ENCODE measurements at regions not wholly inside any gene's neighbourhood (a gene's known extent, or its start where the extent isn't known, plus 50 kb on each side); places are given as distances from the start of the nearest gene placed in this dataset.

GRCh38 chr4:53802500-53802899, 211.2 kb upstream of the LNX1 start:
- Mint-ChIP-seq H3K27me3 (ENCODE audit: low read depth) (no peaks in the 10 kb centered on the region), H3K36me3 (ENCODE audit: low read depth) (no peaks in the 10 kb centered on the region), H3K4me1 (ENCODE audit: low read depth) (no peaks in the 10 kb centered on the region), H3K4me3 (no peak overlapping the region), H3K27ac (no peak overlapping the region), H3K9me3 (no peaks in the 10 kb centered on the region)
- no peak for DNase-seq (ENCODE audit: low spot score)

GRCh38 chr4:53801373-53801772, 210.1 kb upstream of the LNX1 start:
- Mint-ChIP-seq H3K36me3 (ENCODE audit: low read depth) (no peaks in the 10 kb centered on the region), H3K9me3 (no peaks in the 10 kb centered on the region), H3K4me3 (no peak overlapping the region), H3K27me3 (ENCODE audit: low read depth) (no peaks in the 10 kb centered on the region), H3K27ac (no peak overlapping the region), H3K4me1 (ENCODE audit: low read depth) (no peaks in the 10 kb centered on the region)
- no peak for DNase-seq (ENCODE audit: low spot score)

GRCh38 chr4:53800741-53801140, 209.5 kb upstream of the LNX1 start:
- Mint-ChIP-seq H3K27me3 (ENCODE audit: low read depth) (no peaks in the 10 kb centered on the region), H3K27ac (no peak overlapping the region), H3K4me1 (ENCODE audit: low read depth) (no peaks in the 10 kb centered on the region), H3K36me3 (ENCODE audit: low read depth) (no peaks in the 10 kb centered on the region), H3K4me3 (no peak overlapping the region), H3K9me3 (no peaks in the 10 kb centered on the region)
- DNase-seq (ENCODE audit: low spot score) = no peak

DNA sequence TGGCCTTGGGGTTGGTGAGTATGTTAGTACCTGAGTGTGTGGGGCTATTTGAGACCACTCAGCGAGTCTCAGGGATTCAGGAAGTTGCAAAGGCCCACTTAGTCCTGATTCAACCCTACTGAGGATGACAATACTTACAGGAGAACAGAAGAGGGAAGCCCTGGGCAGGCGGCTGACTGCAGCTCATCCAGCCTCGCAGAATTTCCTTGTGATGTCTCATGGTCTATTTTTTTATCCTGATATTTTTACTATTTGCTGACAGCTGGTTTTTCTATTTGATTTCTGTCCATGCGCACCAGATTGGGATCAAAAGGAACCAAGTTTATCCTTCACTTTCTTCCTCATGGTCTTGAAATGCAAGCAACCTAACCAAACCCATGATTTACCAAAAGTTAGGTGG, 201.8 kb upstream of the LNX1 start:
- no peak for DNase-seq (ENCODE audit: low spot score)
- no peaks in the 10 kb centered on the region for H3K27me3 Mint-ChIP-seq (ENCODE audit: low read depth)
- H3K9me3 Mint-ChIP-seq = no peaks in the 10 kb centered on the region
- H3K4me3 Mint-ChIP-seq = no peak overlapping the region
- no peaks in the 10 kb centered on the region for H3K36me3 Mint-ChIP-seq (ENCODE audit: low read depth)
- H3K4me1 Mint-ChIP-seq (ENCODE audit: low read depth) = no peaks in the 10 kb centered on the region
- H3K27ac Mint-ChIP-seq = no peak overlapping the region

GRCh38 chr4:53790286-53790685, 199.0 kb upstream of the LNX1 start:
- H3K4me3 Mint-ChIP-seq = no peak overlapping the region
- DNase-seq (ENCODE audit: low spot score) = no peak
- H3K9me3 Mint-ChIP-seq = no peaks in the 10 kb centered on the region
- no peak overlapping the region for H3K27ac Mint-ChIP-seq
- H3K27me3 Mint-ChIP-seq (ENCODE audit: low read depth) = no peaks in the 10 kb centered on the region
- H3K36me3 Mint-ChIP-seq (ENCODE audit: low read depth) = no peaks in the 10 kb centered on the region
- H3K4me1 Mint-ChIP-seq (ENCODE audit: low read depth) = no peaks in the 10 kb centered on the region

- no peak for DNase-seq (ENCODE audit: low spot score)
- Mint-ChIP-seq H3K27ac (no peak overlapping the region), H3K4me1 (ENCODE audit: low read depth) (no peaks in the 10 kb centered on the region), H3K4me3 (no peak overlapping the region), H3K27me3 (ENCODE audit: low read depth) (no peaks in the 10 kb centered on the region), H3K9me3 (no peaks in the 10 kb centered on the region), H3K36me3 (ENCODE audit: low read depth) (no peaks in the 10 kb centered on the region)
Observed at GRCh38 chr4:53788621-53789020, 197.3 kb upstream of the LNX1 start.

DNA sequence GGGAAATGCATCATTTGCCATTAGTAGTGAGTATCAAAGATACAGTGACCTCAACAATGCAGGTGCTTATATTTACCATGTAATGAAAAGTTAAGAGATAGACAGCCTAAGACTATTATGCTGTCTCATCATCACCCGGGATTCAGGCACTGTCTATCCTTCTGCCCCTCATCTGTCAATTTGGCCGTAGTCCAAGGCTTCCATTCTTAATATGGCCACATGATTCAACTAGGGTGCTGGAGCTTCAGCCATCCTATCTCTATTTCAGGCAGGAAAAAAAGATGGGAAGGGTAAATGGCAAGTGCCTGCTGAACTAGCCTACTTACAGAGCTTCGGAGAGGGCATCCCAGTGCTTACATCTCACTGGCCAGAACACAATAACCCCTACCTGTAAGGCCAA, 196.7 kb upstream of the LNX1 start:
- Mint-ChIP-seq H3K27me3 (ENCODE audit: low read depth) (no peaks in the 10 kb centered on the region), H3K27ac (no peak overlapping the region), H3K36me3 (ENCODE audit: low read depth) (no peaks in the 10 kb centered on the region), H3K4me1 (ENCODE audit: low read depth) (no peaks in the 10 kb centered on the region), H3K4me3 (no peak overlapping the region), H3K9me3 (no peaks in the 10 kb centered on the region)
- no peak for DNase-seq (ENCODE audit: low spot score)

GRCh38 chr4:53786632-53787031, 195.3 kb upstream of the LNX1 start:
- no peaks in the 10 kb centered on the region for H3K36me3 Mint-ChIP-seq (ENCODE audit: low read depth)
- DNase-seq (ENCODE audit: low spot score) = no peak
- no peaks in the 10 kb centered on the region for H3K4me1 Mint-ChIP-seq (ENCODE audit: low read depth)

DNA sequence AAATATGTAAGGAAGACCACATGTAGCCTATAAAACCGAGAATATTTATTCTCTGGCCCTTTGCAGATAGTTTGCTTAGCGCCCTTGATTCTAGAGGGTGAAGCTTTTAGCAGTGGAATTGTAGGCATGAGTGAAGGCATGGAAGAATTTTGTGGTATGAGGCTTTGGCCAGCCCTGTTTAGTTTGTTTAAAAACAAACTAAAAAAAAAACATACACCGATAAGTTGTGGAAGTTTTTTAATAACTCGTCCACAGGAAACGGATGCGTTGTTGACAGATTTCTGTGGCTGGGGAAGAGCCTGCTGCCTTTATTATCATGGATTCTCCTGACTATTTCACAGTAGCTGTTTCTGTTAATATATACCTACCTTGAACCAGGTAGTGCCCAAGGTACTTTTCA, 194.7 kb upstream of the LNX1 start:
- H3K27ac Mint-ChIP-seq = no peak overlapping the region

More at GRCh38 chr4:53786632-53787031, 195.3 kb upstream of the LNX1 start:
- H3K9me3 Mint-ChIP-seq = no peaks in the 10 kb centered on the region
- no peak overlapping the region for H3K27ac Mint-ChIP-seq
- no peak overlapping the region for H3K4me3 Mint-ChIP-seq
- H3K27me3 Mint-ChIP-seq (ENCODE audit: low read depth) = no peaks in the 10 kb centered on the region

DNA sequence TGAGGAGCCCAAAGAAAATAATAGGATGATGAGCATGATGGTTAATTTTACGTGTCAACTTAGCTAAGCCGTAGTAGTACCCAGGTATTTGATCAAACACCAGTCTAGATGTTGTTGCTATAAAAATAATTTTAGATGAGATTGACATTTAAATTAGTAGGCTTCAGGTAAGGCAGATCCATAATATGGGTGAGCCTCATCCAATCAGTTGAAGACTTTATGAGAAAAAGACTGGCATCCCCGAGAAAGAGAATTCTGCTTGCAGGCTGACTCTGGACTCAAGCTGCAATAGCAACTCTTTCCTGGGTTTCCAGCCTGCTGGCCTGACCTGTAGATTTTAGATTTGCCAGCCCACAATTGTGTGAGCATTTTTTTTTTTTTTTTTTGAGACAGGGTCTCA, 192.8 kb upstream of the LNX1 start:
- no peaks in the 10 kb centered on the region for H3K36me3 Mint-ChIP-seq (ENCODE audit: low read depth)
- no peaks in the 10 kb centered on the region for H3K4me1 Mint-ChIP-seq (ENCODE audit: low read depth)
- no peak for DNase-seq (ENCODE audit: low spot score)
- no peaks in the 10 kb centered on the region for H3K9me3 Mint-ChIP-seq
- no peaks in the 10 kb centered on the region for H3K27me3 Mint-ChIP-seq (ENCODE audit: low read depth)
- H3K27ac Mint-ChIP-seq = no peak overlapping the region
- H3K4me3 Mint-ChIP-seq = no peak overlapping the region

More for the DNA sequence above, 194.7 kb upstream of the LNX1 start:
- no peak overlapping the region for H3K4me3 Mint-ChIP-seq
- no peaks in the 10 kb centered on the region for H3K4me1 Mint-ChIP-seq (ENCODE audit: low read depth)
- DNase-seq (ENCODE audit: low spot score) = no peak
- no peaks in the 10 kb centered on the region for H3K27me3 Mint-ChIP-seq (ENCODE audit: low read depth)
- H3K9me3 Mint-ChIP-seq = no peaks in the 10 kb centered on the region
- no peaks in the 10 kb centered on the region for H3K36me3 Mint-ChIP-seq (ENCODE audit: low read depth)

DNA sequence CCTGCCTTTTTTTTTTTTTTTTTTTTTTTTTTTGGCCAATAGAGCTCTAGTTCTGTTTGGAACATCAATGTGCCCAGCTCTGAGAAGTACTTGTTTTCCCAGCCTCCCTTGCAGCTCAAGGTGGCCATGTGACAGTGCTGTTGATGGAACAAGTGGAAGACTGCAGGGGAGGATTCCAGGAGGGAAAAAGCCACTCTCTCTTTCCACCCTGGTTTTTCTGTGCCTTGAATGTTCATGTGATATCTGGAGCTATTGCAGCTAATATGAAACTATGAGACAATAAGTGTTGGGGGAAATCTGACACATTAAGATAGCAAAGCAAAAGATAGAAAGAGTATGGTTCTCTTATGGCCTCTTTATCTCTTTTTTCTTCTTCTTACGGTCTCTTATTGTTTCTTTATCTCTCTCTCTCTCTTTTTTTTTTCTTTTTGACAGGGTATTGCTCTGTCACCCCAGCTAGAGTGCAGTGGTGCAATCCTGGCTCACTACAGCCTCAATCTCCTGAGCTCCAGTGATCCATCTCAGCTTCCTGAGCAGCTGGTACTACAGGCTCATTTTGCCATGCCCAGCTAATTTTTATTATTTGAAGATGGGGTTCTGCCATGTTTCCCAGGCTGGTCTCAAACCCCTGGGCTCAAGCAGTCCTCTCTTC, 192.0 kb upstream of the LNX1 start:
- Mint-ChIP-seq H3K36me3 (ENCODE audit: low read depth) (no peaks in the 10 kb centered on the region), H3K27me3 (ENCODE audit: low read depth) (no peaks in the 10 kb centered on the region), H3K4me3 (no peak overlapping the region), H3K27ac (no peak overlapping the region), H3K9me3 (no peaks in the 10 kb centered on the region), H3K4me1 (ENCODE audit: low read depth) (no peaks in the 10 kb centered on the region)
- no peak for DNase-seq (ENCODE audit: low spot score)

- Mint-ChIP-seq H3K27me3 (ENCODE audit: low read depth) (no peaks in the 10 kb centered on the region), H3K9me3 (no peaks in the 10 kb centered on the region), H3K4me3 (no peak overlapping the region), H3K36me3 (ENCODE audit: low read depth) (no peaks in the 10 kb centered on the region), H3K4me1 (ENCODE audit: low read depth) (no peaks in the 10 kb centered on the region), H3K27ac (no peak overlapping the region)
- DNase-seq (ENCODE audit: low spot score) = no peak
Observed at GRCh38 chr4:53782458-53782845, 191.2 kb upstream of the LNX1 start.

DNA sequence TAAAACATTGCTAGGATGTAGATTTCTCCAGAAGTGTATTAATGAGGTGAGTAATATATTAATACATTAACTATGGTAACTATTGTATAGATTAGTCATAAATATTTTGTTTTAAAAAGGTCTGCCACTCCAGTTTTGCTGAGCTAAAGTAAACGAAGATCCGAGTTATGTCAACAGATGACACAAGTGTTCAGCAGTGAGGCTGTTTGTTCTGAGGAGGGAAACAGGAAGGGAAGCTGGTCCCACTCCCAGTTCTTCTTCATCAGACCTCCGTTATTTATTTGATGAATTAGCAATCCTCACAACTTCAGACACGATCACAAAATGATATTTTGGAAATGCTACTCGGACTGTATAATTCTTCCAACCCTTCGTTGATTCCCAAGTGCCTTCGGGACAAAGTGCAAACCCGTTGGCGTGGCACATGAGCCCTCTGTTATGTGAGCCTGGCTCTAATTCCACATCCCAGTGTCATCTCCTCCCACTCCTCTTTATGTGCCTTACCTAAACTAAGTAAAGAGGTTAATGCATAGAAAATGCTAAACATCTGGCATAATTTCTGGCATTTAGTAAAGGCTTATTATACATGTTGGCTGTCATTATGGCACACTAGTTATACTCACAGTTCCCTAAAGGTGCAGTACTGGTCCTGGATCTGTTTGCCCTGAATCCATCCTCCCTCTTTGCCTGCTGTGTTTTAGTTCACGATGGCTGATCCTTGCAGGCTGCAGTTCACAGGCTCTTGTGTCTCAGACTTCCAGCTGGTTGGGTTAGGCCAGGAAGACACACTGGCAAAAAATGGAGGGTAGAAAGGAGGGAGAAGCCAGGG, 190.6 kb upstream of the LNX1 start:
- H3K9me3 Mint-ChIP-seq = no peaks in the 10 kb centered on the region
- H3K36me3 Mint-ChIP-seq (ENCODE audit: low read depth) = no peaks in the 10 kb centered on the region
- DNase-seq (ENCODE audit: low spot score) = no peak
- H3K4me3 Mint-ChIP-seq = no peak overlapping the region
- H3K27me3 Mint-ChIP-seq (ENCODE audit: low read depth) = no peaks in the 10 kb centered on the region
- no peaks in the 10 kb centered on the region for H3K4me1 Mint-ChIP-seq (ENCODE audit: low read depth)
- H3K27ac Mint-ChIP-seq = no peak overlapping the region

DNA sequence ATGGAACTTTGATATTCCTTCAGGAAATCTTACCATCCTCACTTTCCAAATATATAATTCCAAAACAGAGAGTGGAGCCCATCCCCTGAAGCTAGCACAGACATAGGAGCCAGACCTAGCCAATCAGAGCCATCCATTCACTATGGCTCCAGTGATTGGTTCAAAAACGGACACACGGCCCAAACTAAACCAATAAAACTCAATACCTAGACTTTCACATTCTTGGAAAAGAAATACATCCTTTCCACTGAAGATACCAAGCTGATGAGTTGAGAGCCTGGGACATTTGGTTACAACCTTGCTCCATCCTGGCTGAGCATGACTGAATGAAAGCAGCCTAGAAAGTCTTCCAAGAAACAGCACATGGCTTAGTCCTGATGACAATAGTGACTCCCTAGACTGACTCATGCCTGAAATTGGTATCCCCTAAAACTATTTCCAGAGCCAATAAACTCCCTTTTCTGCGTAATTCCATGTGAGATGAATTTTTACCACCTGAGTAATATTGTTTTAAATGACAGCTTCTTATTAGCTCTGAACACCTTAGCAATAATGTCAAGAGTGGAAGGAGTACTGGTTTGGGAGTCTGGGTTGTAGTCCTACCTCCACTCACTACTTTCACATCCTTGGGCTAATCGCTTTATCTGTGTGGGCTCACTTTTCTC, 189.6 kb upstream of the LNX1 start:
- H3K27ac Mint-ChIP-seq = no peak overlapping the region
- no peak for DNase-seq (ENCODE audit: low spot score)
- no peaks in the 10 kb centered on the region for H3K4me1 Mint-ChIP-seq (ENCODE audit: low read depth)
- no peaks in the 10 kb centered on the region for H3K9me3 Mint-ChIP-seq
- no peaks in the 10 kb centered on the region for H3K36me3 Mint-ChIP-seq (ENCODE audit: low read depth)
- no peak overlapping the region for H3K4me3 Mint-ChIP-seq
- no peaks in the 10 kb centered on the region for H3K27me3 Mint-ChIP-seq (ENCODE audit: low read depth)

All from T-helper 2 cell treated with Interferon-gamma antibody and Interleukin-4, amounts not matched to agents 5 μg/mL and 100 μg/mL, for 36 hours (primary cell).